Heart right ventricle (tissue), 16 donors: ENCODE measurements at regions not wholly inside any gene's neighbourhood (a gene's known extent, or its start where the extent isn't known, plus 50 kb on each side); places are given as distances from the start of the nearest gene placed in this dataset.

ENCODE experiments used
- ATAC-seq, 8 donors: fragments of 200-7000 bp; cut with Tn5 transposase; one replicate each; pipeline ENCODE4 v1.9.1; 2020; ENCODE audit warnings: mild to moderate bottlenecking in 8 of 8, moderate library complexity in 8 of 8, moderate number of reproducible peaks in 1 of 8
- DNase-seq, 2 donors: peaks; one replicate each; pipeline ENCODE4 v3.0.0-alpha.2; 2020
- H3K27ac ChIP-seq, 10 donors: fragments of 200-600 bp; sonication (generic) in 2 of 10; one replicate each; pipeline versions ENCODE4 v1.5.0 to v1.8.0; 2020 to 2022; ENCODE audit warnings: mild to moderate bottlenecking in 3 of 10
- H3K27me3 ChIP-seq, 7 donors: fragments of 200-600 bp; one replicate each; pipeline ENCODE4 v1.8.0; 2021 to 2022; ENCODE audit warnings: mild to moderate bottlenecking in 2 of 7
- H3K36me3 ChIP-seq, 9 donors: fragments of 200-600 bp; sonication (generic) in 1 of 9; one replicate each; pipeline versions ENCODE4 v1.5.0 to v1.8.0; 2020 to 2022; ENCODE audit warnings: mild to moderate bottlenecking in 2 of 9
- H3K4me1 ChIP-seq, 9 donors: fragments of 200-600 bp; sonication (generic) in 1 of 9; one replicate each; pipeline versions ENCODE4 v1.5.0 to v1.8.0; 2020 to 2022; ENCODE audit warnings: mild to moderate bottlenecking in 4 of 9
- H3K4me3 ChIP-seq, 10 donors: fragments of 200-600 bp; sonication (generic) in 2 of 10; one replicate each; pipeline versions ENCODE4 v1.5.0 to v1.8.0; 2020 to 2022; ENCODE audit warnings: mild to moderate bottlenecking in 7 of 10, moderate library complexity in 2 of 10
- H3K9me3 ChIP-seq, 11 donors: fragments of 200-600 bp in 10 of 11; sonication (generic) in 2 of 11; one replicate each; pipeline versions ENCODE4 v1.5.0 to v1.8.0; 2013 to 2022; ENCODE audit warnings: mild to moderate bottlenecking in 2 of 11, control low read depth in 1 of 11, moderate library complexity in 1 of 11
- CTCF ChIP-seq, 9 donors: fragments of 200-600 bp; sonication (generic) in 2 of 9; IDR thresholded peaks; one replicate each; pipeline versions ENCODE4 v1.5.0 to v1.8.0; 2021 to 2022; ENCODE audit warnings: antibody characterized with exemption in 9 of 9, mild to moderate bottlenecking in 5 of 9, moderate library complexity in 1 of 9
- WGBS, 2 donors: extraction: QIAGEN DNeasy Blood & Tissue Kit; methylation state at CpG; one replicate each; pipeline ENCODE4 v1.1.7; 2013; ENCODE audit warnings: inconsistent platforms in 1 of 2; 5-methylcytosine and 5-hydroxymethylcytosine counted together
- intact Hi-C, 10 donors: fragments of 100-400 bp; cut with DNase I; formaldehyde crosslinking; loops; one replicate each; pipeline versions ENCODE4 v1.11.1 to v1.14.2; 2022
- donor health status: Arrhythmogenic right ventricular cardiomyopathy.
- donor health status: ischemic (EF 13 %, LVEDD 7.1; RV severe dilation, severe dysfunction).
- donor health status: healthy with polysubstance abuse.
- donor health status: DM: no; HTN: yes; CAD: no.
- donor health status: DM: no; HTN: no; CAD: no.
- donor health status: ischemic (EF 25% LVEDD 6.9; RV normal size, moderate dysfunction).
- donor health status: ischemic (EF 25% LVEDD 5.7; RV mildly dilated, moderate dysfunction).
- donor health status: healthy.
- donor health status: DM: yes; HTN: yes; CAD: no.
- donor health status: Ischemic cardiomyopathy.
- donor health status: ischemic (EF 35%, LVEDD 5.7; RV mildly dilated, moderate dysfunction).
- donor health status: nonischemic (EF 11% LVEDD 7.7; RV severe dilation, severe dysfunction).
- donor health status: DM: yes; HTN: yes; CAD: no.
- donor health status: PGD.
- donor health status: ischemic (EF 29% LVEDD 5.4; RV normal size, mild dysfunction).
- donor health status: nonischemic (EF 23%, LVEDD 6.1; RV moderate dilation, normal function).

DNA sequence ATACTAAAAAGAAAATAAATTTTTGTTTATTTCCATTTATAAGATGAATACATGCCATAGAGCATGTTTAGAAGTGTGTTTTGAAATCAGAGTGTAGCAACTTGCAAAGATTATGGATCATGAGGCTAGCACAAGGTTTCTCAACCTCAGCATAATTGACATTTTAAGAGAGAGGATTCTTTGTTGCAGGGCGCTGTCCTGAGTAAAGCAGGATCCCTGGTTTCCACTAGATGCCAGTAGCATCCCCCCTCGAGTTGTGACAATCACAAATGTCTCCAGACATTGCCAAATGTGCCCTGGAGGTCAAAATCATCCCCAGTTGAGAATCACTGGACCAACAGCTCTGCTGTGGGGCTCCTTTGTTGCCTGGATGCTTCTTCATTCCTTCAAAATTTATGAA, 128.5 kb upstream of the RBMS3 start:
- intact Hi-C loops: no loop called here
- TF ChIP-seq CTCF (IDR thresholded peaks at IDR 0.05): peak in 3 of 9 donors; percentile 14 to 27 (median 24)
- H3K4me1 ChIP-seq: peaks cover 0 to 9% (median 0%) of the 10 kb centered on the region in 9 donors
- H3K9me3 ChIP-seq: no peaks in the 10 kb centered on the region
- no peak for ATAC-seq
- no peaks in the 10 kb centered on the region for H3K27me3 ChIP-seq
- no peak for DNase-seq
- H3K36me3 ChIP-seq: no peaks in the 10 kb centered on the region
- no peak overlapping the region for H3K4me3 ChIP-seq
- H3K27ac ChIP-seq: no peak overlapping the region
- WGBS, 2 donors: 85 to 88% methylated on average over 2 of the region's 2 CpGs

- WGBS, 2 donors: 62 to 68% methylated on average over 3 of the region's 3 CpGs
- H3K27ac ChIP-seq: no peak overlapping the region
- no peaks in the 10 kb centered on the region for H3K27me3 ChIP-seq
- H3K36me3 ChIP-seq: no peaks in the 10 kb centered on the region
- intact Hi-C loops: no loop called here
- no peak for TF ChIP-seq CTCF (IDR thresholded peaks at IDR 0.05)
- DNase-seq (no peak), ATAC-seq (no peak)
- H3K4me1 ChIP-seq: peaks cover 0 to 9% (median 0%) of the 10 kb centered on the region in 9 donors
- no peaks in the 10 kb centered on the region for H3K9me3 ChIP-seq
- no peak overlapping the region for H3K4me3 ChIP-seq
Observed at GRCh38 chr3:29153811-29154210, 127.1 kb upstream of the RBMS3 start.

DNA sequence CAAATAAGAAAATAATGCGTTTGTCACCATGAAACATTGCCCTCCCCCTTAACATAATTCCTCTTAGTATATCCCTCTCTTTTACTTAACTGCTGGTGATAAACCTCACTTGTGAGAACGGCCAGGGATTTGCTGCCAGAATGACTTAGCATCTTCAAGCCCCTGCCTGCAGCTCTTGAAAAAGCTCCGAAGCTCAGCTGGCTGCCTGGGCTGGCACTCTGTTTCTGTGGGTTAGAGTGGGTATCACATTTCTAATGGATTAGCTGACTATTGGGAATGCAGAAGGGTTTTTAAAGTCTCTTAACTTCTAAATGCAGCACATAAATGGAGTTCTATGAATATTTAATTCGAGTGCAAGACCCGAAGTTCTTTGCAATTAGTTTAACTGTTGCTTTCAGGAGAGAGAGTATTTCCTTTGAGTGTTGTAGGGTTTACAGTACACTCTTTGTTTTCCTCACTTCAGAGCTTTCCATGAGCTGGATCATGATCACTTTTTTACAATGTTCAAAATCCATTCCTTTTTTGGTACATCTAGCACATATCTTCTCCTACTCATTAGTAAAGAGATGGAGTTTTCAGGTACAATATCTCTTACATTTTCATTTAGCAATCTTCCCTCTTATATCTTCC, 124.7 kb upstream of the RBMS3 start:
- Histone ChIP-seq H3K9me3 (peaks cover 0 to under 1% (median 0%) of the 10 kb centered on the region in 11 donors), H3K27me3 (no peaks in the 10 kb centered on the region), H3K27ac (no peak overlapping the region), H3K4me1 (peaks cover 0 to 9% (median 0%) of the 10 kb centered on the region in 9 donors), H3K36me3 (no peaks in the 10 kb centered on the region), H3K4me3 (no peak overlapping the region)
- no peak for TF ChIP-seq CTCF (IDR thresholded peaks at IDR 0.05)
- DNase-seq (no peak), ATAC-seq (no peak)
- intact Hi-C loops: no loop called here
- WGBS, 2 donors: 58 to 60% methylated on average over 5 of the region's 5 CpGs

GRCh38 chr3:29164825-29165224, 116.0 kb upstream of the RBMS3 start:
- Histone ChIP-seq H3K36me3 (no peaks in the 10 kb centered on the region), H3K4me3 (no peak overlapping the region), H3K9me3 (peaks cover 0 to 6% (median 0%) of the 10 kb centered on the region in 11 donors), H3K27ac (no peak overlapping the region), H3K27me3 (no peaks in the 10 kb centered on the region), H3K4me1 (peaks cover 0 to 14% (median 3%) of the 10 kb centered on the region in 9 donors)
- DNase-seq: no peak
- ATAC-seq: no peak
- no peak for TF ChIP-seq CTCF (IDR thresholded peaks at IDR 0.05)
- WGBS, 2 donors: 74 to 81% methylated on average over 3 of the region's 3 CpGs
- intact Hi-C loops: no loop called here
